ENCODE measurements at regions not wholly inside any gene's neighbourhood (a gene's known extent, or its start where the extent isn't known, plus 50 kb on each side); places are given as distances from the start of the nearest gene placed in this dataset.

DNA sequence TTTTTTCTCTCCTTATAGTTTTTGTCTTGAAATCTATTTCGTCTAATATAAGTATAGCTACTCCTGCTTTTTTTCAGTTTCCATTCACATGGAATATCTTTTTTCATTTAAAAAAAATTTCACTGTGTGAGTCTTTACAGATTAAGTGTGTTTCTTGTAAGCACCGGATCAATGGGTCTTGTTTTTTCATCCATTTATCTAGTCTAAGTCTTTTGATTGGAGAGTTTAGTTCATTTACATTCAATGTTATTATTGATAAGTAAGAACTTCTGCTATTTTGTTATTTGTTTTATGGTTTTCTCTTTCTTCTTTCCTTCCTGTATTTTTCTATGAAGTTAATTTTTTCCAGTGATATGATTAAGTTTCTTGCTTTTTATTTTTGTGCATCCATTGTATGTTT lies 216.7 kb upstream of the CNTNAP2 start:
- no peaks in the 10 kb centered on the region for H3K9me3 ChIP-seq (replicated peaks; ENCODE audit: control insufficient read depth, insufficient read depth, low read depth, low read length)
- no peak for FAIRE-seq
- TF ChIP-seq CBX8 (IDR thresholded peaks at IDR 0.05; ENCODE audit: borderline replicate concordance, extremely low read depth, low read depth, low read length, poor library complexity, severe bottlenecking) (no peak), MEF2D (tag; conservative IDR thresholded peaks at IDR 0.05; ENCODE audit: low read depth) (no peak), BHLHE40 (IDR thresholded peaks at IDR 0.05; ENCODE audit: low read length) (no peak), ZNF408 (CRISPR knock-in tag; IDR thresholded peaks at IDR 0.05; ENCODE audit: low read depth) (no peak), NONO (IDR thresholded peaks at IDR 0.05; ENCODE audit: low read depth in 2 of 2, low read length in 1 of 2) (no peak), RBM15 (IDR thresholded peaks at IDR 0.05; ENCODE audit: insufficient read depth, low read length) (no peak), ZNF507 (tag; conservative IDR thresholded peaks at IDR 0.05) (peak; percentile 96), KLF10 (CRISPR knock-in tag; IDR thresholded peaks at IDR 0.05) (no peak), MXI1 (IDR thresholded peaks at IDR 0.05; ENCODE audit: low read depth, low read length) (no peak), SMARCA4 (IDR thresholded peaks at IDR 0.05) (no peak)
- TF ChIP-seq, protein P1, sequence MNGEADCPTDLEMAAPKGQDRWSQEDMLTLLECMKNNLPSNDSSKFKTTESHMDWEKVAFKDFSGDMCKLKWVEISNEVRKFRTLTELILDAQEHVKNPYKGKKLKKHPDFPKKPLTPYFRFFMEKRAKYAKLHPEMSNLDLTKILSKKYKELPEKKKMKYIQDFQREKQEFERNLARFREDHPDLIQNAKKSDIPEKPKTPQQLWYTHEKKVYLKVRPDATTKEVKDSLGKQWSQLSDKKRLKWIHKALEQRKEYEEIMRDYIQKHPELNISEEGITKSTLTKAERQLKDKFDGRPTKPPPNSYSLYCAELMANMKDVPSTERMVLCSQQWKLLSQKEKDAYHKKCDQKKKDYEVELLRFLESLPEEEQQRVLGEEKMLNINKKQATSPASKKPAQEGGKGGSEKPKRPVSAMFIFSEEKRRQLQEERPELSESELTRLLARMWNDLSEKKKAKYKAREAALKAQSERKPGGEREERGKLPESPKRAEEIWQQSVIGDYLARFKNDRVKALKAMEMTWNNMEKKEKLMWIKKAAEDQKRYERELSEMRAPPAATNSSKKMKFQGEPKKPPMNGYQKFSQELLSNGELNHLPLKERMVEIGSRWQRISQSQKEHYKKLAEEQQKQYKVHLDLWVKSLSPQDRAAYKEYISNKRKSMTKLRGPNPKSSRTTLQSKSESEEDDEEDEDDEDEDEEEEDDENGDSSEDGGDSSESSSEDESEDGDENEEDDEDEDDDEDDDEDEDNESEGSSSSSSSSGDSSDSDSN (IDR thresholded peaks at IDR 0.05; ENCODE audit: borderline replicate concordance in 1 of 2, low read depth in 2 of 2, low read length in 2 of 2), result no peak
- TF ChIP-seq, protein P2, sequence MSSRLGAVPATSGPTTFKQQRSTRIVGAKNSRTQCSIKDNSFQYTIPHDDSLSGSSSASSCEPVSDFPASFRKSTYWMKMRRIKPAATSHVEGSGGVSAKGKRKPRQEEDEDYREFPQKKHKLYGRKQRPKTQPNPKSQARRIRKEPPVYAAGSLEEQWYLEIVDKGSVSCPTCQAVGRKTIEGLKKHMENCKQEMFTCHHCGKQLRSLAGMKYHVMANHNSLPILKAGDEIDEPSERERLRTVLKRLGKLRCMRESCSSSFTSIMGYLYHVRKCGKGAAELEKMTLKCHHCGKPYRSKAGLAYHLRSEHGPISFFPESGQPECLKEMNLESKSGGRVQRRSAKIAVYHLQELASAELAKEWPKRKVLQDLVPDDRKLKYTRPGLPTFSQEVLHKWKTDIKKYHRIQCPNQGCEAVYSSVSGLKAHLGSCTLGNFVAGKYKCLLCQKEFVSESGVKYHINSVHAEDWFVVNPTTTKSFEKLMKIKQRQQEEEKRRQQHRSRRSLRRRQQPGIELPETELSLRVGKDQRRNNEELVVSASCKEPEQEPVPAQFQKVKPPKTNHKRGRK (tag; IDR thresholded peaks at IDR 0.05), result 0 out of 2 replicates have a peak, but pooled peaks have one; percentile 6
- TF ChIP-seq, protein P3, sequence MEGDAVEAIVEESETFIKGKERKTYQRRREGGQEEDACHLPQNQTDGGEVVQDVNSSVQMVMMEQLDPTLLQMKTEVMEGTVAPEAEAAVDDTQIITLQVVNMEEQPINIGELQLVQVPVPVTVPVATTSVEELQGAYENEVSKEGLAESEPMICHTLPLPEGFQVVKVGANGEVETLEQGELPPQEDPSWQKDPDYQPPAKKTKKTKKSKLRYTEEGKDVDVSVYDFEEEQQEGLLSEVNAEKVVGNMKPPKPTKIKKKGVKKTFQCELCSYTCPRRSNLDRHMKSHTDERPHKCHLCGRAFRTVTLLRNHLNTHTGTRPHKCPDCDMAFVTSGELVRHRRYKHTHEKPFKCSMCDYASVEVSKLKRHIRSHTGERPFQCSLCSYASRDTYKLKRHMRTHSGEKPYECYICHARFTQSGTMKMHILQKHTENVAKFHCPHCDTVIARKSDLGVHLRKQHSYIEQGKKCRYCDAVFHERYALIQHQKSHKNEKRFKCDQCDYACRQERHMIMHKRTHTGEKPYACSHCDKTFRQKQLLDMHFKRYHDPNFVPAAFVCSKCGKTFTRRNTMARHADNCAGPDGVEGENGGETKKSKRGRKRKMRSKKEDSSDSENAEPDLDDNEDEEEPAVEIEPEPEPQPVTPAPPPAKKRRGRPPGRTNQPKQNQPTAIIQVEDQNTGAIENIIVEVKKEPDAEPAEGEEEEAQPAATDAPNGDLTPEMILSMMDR (IDR thresholded peaks at IDR 0.05 in 2 of 3, conservative IDR thresholded peaks at IDR 0.05 in 1 of 3; ENCODE audit: insufficient read depth in 2 of 3, low read depth in 1 of 3, low read length in 3 of 3), result no peak
- TF ChIP-seq, protein P4, sequence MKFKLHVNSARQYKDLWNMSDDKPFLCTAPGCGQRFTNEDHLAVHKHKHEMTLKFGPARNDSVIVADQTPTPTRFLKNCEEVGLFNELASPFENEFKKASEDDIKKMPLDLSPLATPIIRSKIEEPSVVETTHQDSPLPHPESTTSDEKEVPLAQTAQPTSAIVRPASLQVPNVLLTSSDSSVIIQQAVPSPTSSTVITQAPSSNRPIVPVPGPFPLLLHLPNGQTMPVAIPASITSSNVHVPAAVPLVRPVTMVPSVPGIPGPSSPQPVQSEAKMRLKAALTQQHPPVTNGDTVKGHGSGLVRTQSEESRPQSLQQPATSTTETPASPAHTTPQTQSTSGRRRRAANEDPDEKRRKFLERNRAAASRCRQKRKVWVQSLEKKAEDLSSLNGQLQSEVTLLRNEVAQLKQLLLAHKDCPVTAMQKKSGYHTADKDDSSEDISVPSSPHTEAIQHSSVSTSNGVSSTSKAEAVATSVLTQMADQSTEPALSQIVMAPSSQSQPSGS (CRISPR knock-in tag; IDR thresholded peaks at IDR 0.05), result no peak

More for the DNA sequence above, 216.7 kb upstream of the CNTNAP2 start:
- DNase-seq (ENCODE audit: extremely low read depth in 1 of 4, low spot score in 3 of 4) (no peak), ATAC-seq (no peak)
- Histone ChIP-seq H3K27me3 (ENCODE audit: control insufficient read depth in 2 of 2, insufficient read depth in 2 of 2, low read length in 2 of 2) (no peaks in the 10 kb centered on the region), H3K27ac (ENCODE audit: extremely low read depth, low read depth, low read length) (no peak overlapping the region), H3K4me3 (no peak overlapping the region), H2AFZ (ENCODE audit: low read depth, low read length) (no peak overlapping the region), H3K36me3 (ENCODE audit: control insufficient read depth, insufficient read depth, low read length) (0 out of 3 replicates have a peak, but pooled peaks cover 4% of the 10 kb centered on the region), H3K4me1 (replicated peaks in 1 of 2; ENCODE audit: control insufficient read depth in 2 of 2, insufficient read depth in 2 of 2, low read length in 2 of 2) (no peaks in the 10 kb centered on the region), H3K79me2 (ENCODE audit: control insufficient read depth, insufficient read depth, low read length) (peaks cover 80% of the 10 kb centered on the region; the same call in 2 of the 3 replicates), H3K9ac (ENCODE audit: insufficient read depth in 1 of 2, low read depth in 2 of 2, low read length in 2 of 2) (no peak overlapping the region), H4K20me1 (replicated peaks; ENCODE audit: control insufficient read depth, insufficient read depth, low read length) (no peaks in the 10 kb centered on the region), H3K9me1 (ENCODE audit: control insufficient read depth, insufficient read depth, low read length) (no peaks in the 10 kb centered on the region), H3K4me2 (ENCODE audit: insufficient read depth, low read length) (no peak overlapping the region)
- 42% methylated on average over 2 of the region's 2 CpGs for WGBS (ENCODE audit: insufficient coverage, low coverage, missing lambda C conversion rate)
- POLR2A ChIA-PET, result no interaction called here
- intact Hi-C loops (cut with micrococcal nuclease), result no loop called here
- in situ Hi-C loops (cut with MboI), result no loop called here
- BruUV-seq (replicated peaks), result no TSS peak
- CTCF ChIA-PET (ENCODE audit: low intra/inter-chr PET ratio), result no interaction called here

Measured in K562 (cell line).